Glomerular endothelial cell (primary cell): ENCODE measurements at regions not wholly inside any gene's neighbourhood (a gene's known extent, or its start where the extent isn't known, plus 50 kb on each side); places are given as distances from the start of the nearest gene placed in this dataset.

Experiments
- DNase-seq: peaks from one replicate; pipeline ENCODE4 v3.0.0-alpha.2; 2011; ENCODE audit warnings: low read depth, low spot score; ENCODE audit errors: extremely low read depth

DNA sequence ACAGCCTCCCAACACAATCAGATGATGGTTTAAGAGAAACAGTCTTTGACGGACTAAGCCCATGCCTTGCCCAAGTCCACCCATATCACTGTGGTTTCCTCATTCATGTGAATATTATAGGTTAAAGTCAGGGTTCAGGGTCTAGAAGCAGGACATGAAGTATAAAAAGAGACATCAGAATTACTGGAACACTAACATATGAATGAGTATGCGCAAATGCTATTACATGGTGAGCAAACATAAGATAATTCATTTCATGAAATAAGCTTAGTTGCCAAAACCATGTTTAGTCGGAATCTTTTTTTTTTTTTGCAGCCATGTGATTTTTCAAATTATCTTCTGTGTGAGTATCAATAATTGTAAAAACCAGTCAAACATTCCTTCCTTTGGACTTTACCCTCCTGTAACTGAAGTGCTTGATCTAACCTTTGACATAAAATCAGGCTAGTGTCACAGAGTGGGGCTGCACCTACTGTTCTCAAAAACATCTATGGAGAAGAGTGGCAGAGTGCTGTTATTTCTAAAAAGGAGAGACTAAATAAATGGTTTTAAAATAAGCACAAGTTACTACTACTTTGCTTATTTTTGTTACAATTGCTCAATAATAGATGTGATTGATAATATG, 84.9 kb upstream of the NRIP1 start:
- no peak for DNase-seq

DNA sequence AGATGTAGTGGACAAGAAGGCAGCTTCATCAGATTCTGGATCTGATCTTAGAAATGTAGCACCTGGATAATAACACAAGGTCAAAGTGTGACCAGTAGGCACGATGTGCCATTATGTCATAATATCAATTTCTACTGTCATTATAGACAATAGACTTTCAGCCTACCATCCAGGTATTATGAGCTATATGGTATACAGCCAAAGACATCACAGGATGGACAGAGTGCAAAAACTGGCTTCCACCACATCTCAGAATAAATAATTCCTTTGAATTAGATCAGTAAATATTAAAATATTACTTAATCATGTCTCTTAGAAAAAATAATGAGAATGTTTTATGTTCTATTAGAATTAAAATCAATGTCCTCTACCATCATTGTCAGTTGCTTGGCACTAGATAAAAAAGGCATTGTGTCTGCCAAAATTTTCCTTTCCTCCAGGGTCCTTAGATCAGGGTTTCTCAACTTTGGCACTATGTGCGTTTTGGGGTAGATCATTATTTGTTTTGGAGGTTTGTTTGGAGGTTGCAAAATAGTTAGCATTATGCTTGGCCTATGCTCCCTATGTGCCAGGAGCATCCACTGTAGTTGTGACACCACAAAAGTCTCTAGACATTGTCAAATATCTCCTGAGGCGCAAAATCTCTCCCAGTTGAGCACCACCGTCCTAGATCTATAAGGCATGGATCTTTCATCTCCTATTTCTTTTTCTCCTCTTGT, 86.7 kb upstream of the NRIP1 start:
- DNase-seq, result no peak

DNA sequence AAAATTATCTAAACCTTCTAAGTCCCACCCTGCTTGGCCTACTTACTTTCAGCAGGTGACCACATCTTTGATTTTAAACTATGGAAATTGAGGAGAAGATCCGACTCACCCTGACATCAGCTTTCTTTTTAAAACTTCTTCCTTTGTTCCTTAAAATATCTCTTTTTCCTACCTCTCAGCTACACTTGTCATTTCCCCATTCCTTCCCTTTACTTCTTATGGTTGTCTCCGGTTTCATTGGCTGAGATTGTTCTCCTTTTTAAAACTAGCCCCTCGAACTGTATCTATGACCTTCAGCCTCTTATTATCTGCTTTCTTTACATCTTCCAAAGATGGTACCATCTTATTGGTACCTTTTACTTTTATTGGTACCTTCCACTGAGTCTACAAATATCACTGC, 87.8 kb upstream of the NRIP1 start:
- no peak for DNase-seq

DNA sequence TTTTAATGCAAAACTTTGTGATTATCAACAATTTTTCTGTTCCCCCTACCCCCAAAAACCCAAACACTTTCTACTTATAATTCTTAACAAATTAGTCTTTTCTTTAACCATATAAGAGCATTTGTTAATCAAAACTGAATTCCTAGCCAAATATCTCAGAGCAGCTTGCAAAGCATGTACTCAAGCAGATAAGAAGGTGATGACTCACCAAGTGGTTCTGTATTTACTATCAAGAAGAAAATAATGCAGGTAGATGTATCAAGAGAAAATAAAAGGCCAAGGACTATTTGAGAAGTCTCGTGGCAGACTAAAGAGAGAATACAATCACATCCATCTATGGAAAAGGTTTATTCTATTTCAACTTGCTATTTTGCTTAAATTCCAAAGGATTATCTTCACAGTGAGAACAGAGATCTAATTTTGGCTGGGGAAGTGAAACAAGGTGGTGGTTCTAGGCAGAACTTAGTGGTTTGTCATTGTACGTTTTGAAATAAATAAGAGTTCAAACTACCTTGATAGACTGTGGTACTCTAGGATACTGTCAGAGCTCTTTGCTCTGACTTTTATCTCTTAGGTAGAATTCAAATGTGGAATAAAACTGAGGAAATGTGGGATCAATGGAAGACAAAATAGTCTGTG, 94.7 kb upstream of the NRIP1 start:
- no peak for DNase-seq

DNA sequence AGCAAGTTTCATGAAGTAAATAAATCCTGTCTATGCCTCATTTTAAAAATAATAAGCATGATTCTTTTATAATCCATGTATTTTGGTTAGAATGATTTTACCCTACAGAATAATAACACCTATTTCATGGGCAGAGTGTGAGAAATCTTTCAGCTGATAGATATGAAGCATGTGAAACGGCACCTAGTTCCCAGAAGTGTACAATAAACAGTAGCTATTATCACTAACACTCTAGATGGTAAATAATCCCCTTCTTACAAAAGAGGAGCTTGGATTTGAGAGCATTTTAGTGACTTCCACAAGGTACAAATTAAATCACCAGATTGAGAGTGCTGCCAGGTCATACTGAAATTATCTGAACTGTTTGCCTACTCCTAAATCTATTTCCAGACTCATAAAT, 95.3 kb upstream of the NRIP1 start:
- DNase-seq, result no peak

DNA sequence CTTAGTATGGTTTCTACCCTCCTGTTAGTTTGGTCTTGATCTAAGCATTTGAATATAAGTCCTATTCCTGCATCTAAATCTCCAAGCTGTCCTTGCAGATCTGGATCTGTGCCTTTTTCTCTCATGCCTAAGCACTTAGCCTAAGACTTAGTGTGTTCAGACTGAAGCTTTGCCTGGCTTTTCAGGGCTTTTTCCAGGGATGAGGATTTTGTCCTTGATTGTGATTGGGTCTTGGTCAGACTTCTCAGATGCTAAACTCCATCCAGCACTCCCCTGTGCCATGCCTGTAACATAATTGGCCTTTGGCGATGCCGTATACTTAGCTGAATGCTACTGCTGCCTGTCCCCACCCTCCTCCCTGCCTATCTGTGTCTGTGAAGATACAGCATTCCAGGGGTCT, 98.1 kb upstream of the NRIP1 start:
- DNase-seq, result no peak

DNA sequence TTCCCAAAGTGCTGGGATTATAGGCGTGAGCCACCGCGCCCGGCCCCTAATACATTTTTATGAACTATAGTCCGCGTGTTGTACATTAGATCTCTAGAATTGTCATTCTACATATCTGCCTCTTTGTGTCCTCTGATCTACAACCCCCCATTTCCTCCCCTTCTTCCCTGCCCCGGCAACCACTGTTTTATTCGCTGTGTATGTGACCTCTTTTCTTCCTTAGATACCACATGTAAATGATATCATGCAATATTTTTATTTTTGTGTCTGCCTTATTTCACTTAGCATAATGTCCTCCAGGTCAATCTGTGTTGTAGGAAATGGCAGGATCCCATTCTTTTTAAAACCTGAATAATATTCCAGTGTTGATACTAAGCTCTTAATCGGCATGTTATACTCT, 99.5 kb upstream of the NRIP1 start:
- DNase-seq, result no peak

DNA sequence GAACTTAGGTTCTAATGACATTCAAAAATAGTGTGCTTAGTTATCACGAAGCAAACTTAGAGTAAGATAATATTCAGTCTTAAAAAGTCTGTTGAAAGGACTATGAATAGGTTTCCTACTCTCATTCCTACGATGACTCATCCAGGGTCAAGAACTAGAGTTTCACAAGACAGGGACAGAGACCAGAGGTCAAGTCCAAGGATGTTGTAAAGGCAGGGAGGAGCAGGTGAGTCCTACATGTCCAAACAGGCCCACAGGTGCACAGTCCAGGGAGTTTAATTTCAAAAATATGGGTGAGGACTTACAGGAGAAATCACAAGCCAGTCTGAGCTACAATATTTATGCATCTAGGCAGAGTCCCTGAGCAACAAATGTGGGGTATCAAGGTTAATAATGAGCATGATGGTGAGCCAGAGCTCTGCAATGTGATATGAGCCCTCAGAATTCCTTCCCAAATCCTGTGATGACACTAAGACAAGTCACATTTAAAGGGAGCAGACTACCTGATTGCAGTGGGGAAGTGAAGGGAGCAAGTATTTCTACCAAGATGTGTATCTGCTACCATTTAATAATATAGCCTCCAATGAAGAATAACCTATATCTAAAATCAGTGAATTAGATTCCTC, 100.0 kb upstream of the NRIP1 start:
- no peak for DNase-seq

DNA sequence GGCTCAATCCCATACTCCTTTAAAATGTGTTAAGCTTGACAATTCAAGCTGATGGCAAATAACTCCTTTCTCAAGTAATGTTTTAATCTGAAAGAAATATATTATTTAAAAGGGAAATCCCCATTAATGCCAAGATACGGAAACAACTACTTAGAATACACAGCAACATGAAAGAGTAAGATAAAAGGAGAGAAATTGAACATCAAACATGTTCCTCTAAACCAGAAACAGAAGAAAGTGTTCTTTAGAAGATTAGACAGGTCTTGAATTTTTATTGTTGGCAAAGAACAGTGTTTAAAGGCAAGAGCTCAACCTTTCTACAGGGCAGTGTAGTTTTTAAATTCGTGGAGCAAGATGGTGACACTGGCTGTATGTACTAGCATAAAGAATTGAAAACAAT, 105.8 kb upstream of the NRIP1 start:
- DNase-seq, result no peak

DNA sequence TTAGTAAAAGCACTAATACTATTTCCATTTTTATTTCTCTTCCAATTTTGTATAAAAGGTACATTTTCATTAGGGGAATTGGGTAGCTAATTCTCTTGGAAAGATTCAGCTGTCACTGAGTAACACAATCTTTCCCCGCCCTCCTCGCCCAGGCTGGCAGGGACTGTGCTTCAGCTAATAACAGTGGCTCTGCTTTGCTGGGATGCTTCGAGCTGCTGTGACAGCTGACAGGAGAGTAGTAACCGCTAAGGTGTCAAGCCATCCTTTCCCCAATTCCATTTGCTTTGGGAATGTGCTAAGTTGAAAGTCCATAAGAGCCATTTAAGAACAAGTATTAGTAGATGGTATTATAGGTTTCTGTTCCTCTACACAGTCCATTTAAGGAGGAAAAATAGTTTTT, 106.7 kb upstream of the NRIP1 start:
- no peak for DNase-seq

DNA sequence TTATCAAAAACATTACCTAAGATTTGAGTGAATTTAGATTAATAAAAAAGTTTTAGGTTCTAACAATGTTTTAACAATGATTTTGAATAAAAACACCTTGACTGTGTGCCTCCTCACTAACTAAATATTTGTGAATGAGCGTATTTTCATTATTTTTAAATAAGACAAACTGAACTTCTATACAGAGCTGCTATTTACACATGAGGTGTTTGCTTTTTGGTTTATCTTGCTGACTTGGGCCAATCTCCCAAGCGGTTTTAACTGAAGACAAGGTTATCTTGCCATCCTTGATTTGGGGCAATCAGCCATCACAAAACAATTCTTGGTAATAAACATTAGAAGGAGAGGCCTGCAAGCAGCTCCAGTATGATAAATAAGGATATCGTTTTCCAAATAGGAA, 108.2 kb upstream of the NRIP1 start:
- no peak for DNase-seq

DNA sequence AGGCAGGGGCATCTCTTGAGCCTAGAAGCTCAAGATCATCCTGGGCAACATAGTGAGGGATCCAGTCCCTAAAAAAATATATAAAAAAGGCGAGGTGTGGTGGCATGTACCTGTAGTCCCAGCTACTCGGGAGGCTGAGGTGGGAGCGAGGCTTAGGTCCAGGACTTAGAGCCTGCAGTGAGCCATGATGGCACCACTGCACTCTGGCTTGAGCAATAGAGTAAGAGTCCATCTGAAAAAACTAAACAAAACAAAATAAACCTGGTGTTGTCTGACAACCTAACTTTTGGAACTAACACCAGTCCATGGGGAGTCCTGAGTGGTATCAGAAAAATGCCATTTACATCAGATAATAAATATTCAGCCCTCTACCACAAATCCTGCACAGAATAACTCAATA, 110.1 kb upstream of the NRIP1 start:
- no peak for DNase-seq

DNA sequence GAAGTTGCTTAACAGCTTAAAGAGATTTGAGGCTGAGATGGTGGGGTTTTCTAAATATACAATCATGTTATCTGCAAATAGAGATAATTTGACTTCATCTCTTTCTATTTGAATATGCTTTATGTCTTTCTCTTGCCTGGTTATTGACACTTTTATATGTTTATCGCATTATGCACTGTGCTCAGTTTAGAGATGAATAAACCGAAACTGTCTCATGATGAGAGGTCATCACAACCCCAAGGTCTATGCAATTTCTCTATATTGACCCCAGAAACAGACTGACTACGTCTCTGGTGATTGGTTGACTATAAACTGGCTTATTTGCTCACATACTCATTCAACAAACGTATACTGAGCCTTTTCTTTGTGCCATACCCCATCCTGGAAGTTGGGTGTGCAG, 117.9 kb upstream of the NRIP1 start:
- DNase-seq, result no peak

DNA sequence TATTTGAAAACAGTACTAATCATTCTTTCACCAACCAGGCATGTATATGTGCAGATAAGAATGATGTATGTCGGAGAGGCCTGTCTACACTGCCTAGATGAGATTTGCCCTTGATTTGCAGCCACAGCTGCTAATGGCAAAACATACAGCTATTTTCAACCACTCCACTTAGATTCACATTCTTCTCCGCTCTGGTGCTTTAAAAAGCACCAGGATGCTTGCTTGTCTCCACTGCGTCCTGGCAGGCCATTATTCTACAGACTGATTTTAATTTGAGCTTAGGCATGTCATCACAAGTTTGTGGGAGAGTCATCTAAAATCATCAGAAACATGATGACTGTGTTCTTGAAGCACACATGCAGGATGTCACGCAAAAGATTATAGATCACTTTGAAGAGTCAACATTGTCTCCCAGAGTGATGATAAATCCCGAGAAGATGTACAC, 119.0 kb upstream of the NRIP1 start:
- DNase-seq, result no peak

DNA sequence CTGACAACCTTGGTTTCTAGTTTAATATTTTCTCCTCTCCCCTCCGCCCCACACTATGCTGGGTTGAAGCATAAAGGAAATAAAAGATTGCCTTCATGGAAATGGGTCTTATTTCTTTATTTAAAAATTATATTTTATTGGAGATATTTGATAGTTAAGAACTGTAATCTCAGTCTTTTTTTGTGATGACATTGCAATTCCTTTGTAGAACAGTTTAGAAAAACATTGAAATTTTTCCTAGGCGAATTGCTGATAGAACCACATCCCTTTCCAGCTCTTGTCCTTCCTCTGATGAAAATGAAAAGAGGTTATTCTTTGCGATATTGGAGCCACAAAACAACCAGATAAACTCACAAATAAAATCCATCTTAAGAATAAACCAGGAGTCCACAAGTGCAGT, 125.6 kb upstream of the NRIP1 start:
- DNase-seq, result no peak

DNA sequence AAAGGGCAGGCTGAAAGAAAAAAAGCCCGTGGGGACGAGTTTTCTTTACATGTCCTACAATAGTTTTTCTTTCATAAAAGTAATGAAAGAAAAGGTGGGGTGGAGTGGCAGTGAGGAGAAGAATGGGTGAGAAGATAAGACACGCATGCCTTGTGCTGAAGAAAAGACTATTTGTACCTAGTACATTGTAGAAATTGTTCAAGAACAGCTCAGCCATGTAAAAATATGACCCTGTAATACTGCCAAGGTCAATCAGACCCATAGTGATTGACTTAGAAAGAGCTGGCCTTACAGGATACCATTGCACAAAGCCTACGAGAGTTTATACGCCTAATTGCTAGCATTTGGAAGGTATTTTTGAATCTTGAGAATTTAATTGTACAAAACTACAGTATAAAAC, 126.0 kb upstream of the NRIP1 start:
- DNase-seq, result no peak

DNA sequence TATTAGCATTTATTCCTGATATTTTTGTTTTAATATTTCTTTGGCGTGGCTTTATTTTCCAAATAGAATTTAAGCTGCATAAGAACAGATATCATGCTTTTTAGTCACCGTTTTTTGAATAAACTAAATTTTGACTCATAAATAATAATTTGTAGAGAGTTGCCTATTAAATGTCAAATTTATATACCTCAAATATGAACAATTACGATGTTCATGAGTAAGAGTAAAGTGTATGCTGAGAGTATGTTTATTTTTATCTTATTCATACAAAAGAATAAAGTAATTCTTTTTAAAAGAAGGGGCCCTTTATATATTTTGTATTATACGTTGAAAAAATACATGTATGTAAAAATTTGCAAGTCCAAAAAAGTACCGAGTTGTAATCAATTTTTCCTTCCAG, 126.5 kb upstream of the NRIP1 start:
- DNase-seq, result no peak

DNA sequence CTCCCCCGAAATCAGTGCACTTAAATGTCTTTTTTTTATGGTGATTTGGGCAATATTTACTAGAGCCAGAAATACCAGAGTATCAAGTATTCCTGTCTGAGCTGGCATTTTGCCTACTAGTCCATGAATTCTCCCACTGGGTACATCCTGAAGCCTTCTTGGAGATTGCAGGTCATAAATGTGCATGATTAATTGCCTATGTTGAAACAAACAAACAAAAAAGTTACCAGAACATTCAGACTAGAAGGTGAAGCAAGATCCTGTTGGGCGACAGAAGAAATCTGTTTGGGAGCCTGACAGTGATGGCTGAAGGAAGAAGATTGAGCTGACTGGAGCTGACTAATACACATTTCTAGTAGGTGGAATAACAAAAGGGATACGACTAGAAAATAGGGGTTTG, 127.4 kb upstream of the NRIP1 start:
- DNase-seq, result no peak

DNA sequence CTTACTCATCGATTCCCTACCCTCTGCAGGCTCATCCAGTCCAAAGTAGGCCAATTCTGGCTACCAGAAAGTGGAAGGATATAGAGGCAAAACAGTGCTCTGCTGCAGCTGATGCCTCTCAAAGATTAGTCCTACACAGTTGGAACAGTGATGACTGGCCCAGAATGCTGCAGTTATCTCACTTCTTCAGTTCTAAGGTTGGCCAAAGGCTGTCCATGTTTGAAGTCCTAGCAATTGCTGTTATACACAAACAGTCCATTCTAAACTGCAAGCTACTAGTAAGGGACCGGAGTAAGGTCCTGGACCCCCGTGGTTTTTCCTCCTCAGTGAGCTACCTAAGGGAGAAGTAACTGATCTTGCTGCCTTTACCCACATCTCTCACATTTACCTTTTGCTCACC, 129.1 kb upstream of the NRIP1 start:
- no peak for DNase-seq

DNA sequence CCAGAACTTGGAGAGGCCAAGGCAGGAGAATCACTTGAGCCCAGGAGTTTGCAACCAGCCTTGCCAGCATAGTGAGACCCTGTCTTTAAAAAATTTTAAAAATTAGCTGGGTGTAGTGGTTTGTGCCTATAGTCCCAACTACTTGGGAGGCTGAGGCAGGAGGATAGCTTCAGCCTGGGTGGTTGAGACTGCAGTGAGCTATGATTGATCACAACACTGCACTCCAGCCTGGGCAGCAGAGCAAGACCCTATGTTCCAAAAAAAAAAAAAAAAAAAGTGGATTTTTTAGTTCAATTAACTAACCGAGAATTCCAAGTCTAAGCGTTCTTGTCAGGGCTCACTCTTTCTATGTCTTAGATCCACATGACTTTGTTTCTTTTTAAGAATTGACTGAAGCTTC, 130.3 kb upstream of the NRIP1 start:
- DNase-seq, result no peak

DNA sequence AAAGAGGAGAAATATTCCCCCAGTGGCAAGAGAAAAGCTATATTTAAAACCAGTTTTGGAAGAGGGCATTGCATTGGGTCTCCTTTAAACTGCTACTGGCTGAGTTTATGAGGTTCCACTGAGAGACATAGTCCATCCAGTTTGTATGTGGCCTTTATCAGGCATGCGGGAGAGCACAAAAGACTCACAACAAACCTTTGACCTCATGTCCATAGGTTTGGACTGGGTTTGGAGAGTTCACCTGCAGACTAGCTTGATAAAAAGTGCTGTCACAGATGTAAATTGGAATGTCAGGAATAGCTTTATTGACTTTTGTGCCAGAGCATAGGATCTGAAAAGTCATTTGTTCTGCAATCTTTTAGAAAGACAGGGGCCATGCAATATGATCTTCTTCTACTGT, 131.0 kb upstream of the NRIP1 start:
- DNase-seq, result no peak

DNA sequence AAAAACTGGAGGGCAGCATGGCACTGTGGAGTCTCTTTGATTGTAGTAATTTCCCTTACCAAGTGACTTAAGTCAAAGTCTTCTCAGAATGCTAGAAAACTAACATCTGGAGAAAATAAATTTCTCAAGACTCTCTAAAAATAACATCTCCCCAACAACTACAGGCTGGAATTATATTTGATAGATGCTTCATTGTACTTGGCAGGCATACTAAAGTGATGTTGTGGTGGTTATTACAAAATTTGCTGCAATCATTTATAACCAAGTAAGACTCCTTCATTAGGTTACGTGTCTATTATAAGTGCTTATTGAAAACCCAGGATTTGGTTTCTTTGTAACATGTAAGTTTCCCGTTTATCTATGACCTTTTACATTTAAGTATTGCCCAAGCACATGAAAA, 132.9 kb upstream of the NRIP1 start:
- no peak for DNase-seq
